WTC11 (cell line): ENCODE measurements at regions not wholly inside any gene's neighbourhood (a gene's known extent, or its start where the extent isn't known, plus 50 kb on each side); places are given as distances from the start of the nearest gene placed in this dataset.

Experiments
- ATAC-seq: fragments of 200-7000 bp; cut with Tn5 transposase; 2 replicates; pipeline ENCODE4 v1.10.0; 2021; ENCODE audit warnings: mild to moderate bottlenecking, moderate library complexity
- CTCF ChIA-PET: fragments of 300-600 bp; sonication (Branson Sonifier 250); formaldehyde crosslinking; loops from one replicate; lab custom pipeline; 2021; ENCODE audit warnings: antibody characterized with exemption; lab: Charles Lee
- POLR2A ChIA-PET: fragments of 350-600 bp; sonication (Branson Sonifier 250); formaldehyde crosslinking; loops from one replicate; lab custom pipeline; 2021; ENCODE audit warnings: antibody characterized with exemption; lab: Charles Lee
- DNase-seq: peaks from one replicate; pipeline ENCODE4 v3.0.0; 2021; ENCODE audit warnings: low spot score
- H3K27ac Mint-ChIP-seq: 2 replicates; pipeline ENCODE4 v1.8.0; 2021; ENCODE audit warnings: mixed read lengths
- H3K27me3 Mint-ChIP-seq: 2 replicates; pipeline ENCODE4 v1.8.0; 2021; ENCODE audit warnings: low read depth, mild to moderate bottlenecking, moderate library complexity, mixed read lengths
- H3K36me3 Mint-ChIP-seq: 2 replicates; pipeline ENCODE4 v1.8.0; 2021; ENCODE audit warnings: mixed read lengths
- H3K4me1 Mint-ChIP-seq: 2 replicates; pipeline ENCODE4 v1.8.0; 2022; ENCODE audit warnings: mixed read lengths
- H3K4me3 Mint-ChIP-seq: 2 replicates; pipeline ENCODE4 v1.8.0; 2021; ENCODE audit warnings: mild to moderate bottlenecking, moderate library complexity, mixed read lengths
- H3K9me3 Mint-ChIP-seq: 2 replicates; pipeline ENCODE4 v1.8.0; 2021; ENCODE audit warnings: mixed read lengths
- CREB1 ChIP-seq: sonication (generic); formaldehyde crosslinking; IDR thresholded peaks from 2 replicates; pipeline ENCODE4 v1.8.0; 2023; ENCODE audit warnings: mild to moderate bottlenecking, missing genetic modification reagents
- FOXK1 ChIP-seq: sonication (generic); formaldehyde crosslinking; IDR thresholded peaks from 2 replicates; pipeline ENCODE4 v1.8.0; 2022; ENCODE audit warnings: mild to moderate bottlenecking, moderate library complexity, missing genetic modification reagents
- JAZF1 ChIP-seq: fragments of 250-450 bp; sonication (Bioruptor Pico); IDR thresholded peaks from 2 replicates; pipeline ENCODE4 v1.9.0; 2021; ENCODE audit warnings: moderate library complexity, mild to moderate bottlenecking, inconsistent platforms
- NFATC4 ChIP-seq: fragments of 250-450 bp; sonication (Bioruptor Pico); IDR thresholded peaks from 2 replicates; pipeline ENCODE4 v1.9.0; 2021; ENCODE audit warnings: mild to moderate bottlenecking
- NFE2L1 ChIP-seq: sonication (generic); formaldehyde crosslinking; IDR thresholded peaks from 2 replicates; pipeline ENCODE4 v1.8.1; 2023; ENCODE audit warnings: missing genetic modification reagents
- NFYB ChIP-seq: sonication (generic); formaldehyde crosslinking; conservative IDR thresholded peaks from 2 replicates; pipeline ENCODE4 v1.8.0; 2022; ENCODE audit warnings: low read depth, missing genetic modification reagents
- NR2C2 ChIP-seq: sonication (generic); formaldehyde crosslinking; IDR thresholded peaks from 2 replicates; pipeline ENCODE4 v1.8.0; 2022; ENCODE audit warnings: mild to moderate bottlenecking, missing genetic modification reagents
- OVOL2 ChIP-seq: fragments of 250-450 bp; sonication (Bioruptor Pico); IDR thresholded peaks from 2 replicates; pipeline ENCODE4 v1.9.0; 2021; ENCODE audit warnings: mild to moderate bottlenecking, borderline replicate concordance
- PRRX2 ChIP-seq: fragments of 250-450 bp; sonication (Bioruptor Pico); IDR thresholded peaks from 2 replicates; pipeline ENCODE4 v1.8.0; 2021; ENCODE audit warnings: mild to moderate bottlenecking
- SMAD4 ChIP-seq: sonication (generic); formaldehyde crosslinking; IDR thresholded peaks from 2 replicates; pipeline ENCODE4 v1.8.0; 2022; ENCODE audit warnings: mild to moderate bottlenecking, missing genetic modification reagents
- TCF7 ChIP-seq: sonication (generic); formaldehyde crosslinking; IDR thresholded peaks from 2 replicates; pipeline ENCODE4 v1.8.0; 2022; ENCODE audit warnings: mild to moderate bottlenecking, low read depth, missing genetic modification reagents, moderate library complexity
- TEAD4 ChIP-seq: sonication (generic); formaldehyde crosslinking; IDR thresholded peaks from 2 replicates; pipeline ENCODE4 v1.8.0; 2022; ENCODE audit warnings: mild to moderate bottlenecking, missing genetic modification reagents
- ZNF138 ChIP-seq: sonication (generic); formaldehyde crosslinking; conservative IDR thresholded peaks from 2 replicates; pipeline ENCODE4 v1.8.1; 2022; ENCODE audit warnings: mild to moderate bottlenecking, moderate library complexity, missing genetic modification reagents
- ZNF416 ChIP-seq: fragments of 250-450 bp; sonication (Bioruptor Pico); IDR thresholded peaks from 2 replicates; pipeline ENCODE4 v1.9.0; 2021; ENCODE audit warnings: mild to moderate bottlenecking, inconsistent platforms
- TF ChIP-seq, protein P1 (sequence below): sonication (generic); formaldehyde crosslinking; IDR thresholded peaks from 2 replicates; pipeline ENCODE4 v1.8.1; 2023; ENCODE audit warnings: mild to moderate bottlenecking, missing genetic modification reagents, borderline replicate concordance
- TF ChIP-seq, protein P2 (sequence below): sonication (generic); formaldehyde crosslinking; IDR thresholded peaks from 2 replicates; pipeline ENCODE4 v1.8.0; 2023; ENCODE audit warnings: missing genetic modification reagents, mild to moderate bottlenecking, borderline replicate concordance

DNA sequence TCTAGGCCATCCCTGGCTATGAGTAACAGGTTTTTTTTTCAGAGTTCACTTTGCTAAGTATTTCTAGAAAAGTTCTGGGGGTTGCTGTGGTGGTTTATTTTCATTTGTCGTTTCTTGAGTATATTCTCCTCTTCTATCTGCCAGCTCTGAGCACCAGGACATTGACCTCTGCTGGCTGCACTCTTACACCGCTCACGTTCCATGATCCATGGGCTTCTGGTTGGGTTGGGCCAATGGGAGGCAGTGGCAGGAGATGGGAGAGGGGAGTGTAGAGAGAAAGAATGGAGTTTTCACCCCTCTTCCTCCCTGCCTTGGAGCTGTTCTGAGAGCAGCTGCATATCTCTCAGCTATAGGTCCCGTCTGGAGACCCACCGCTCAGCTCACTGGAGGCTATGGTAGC lies 161.0 kb upstream of the ATXN1 start:
- ATAC-seq (peak; percentile 80), DNase-seq (no peak)
- H3K36me3 Mint-ChIP-seq, result no peaks in the 10 kb centered on the region
- H3K9me3 Mint-ChIP-seq, result peaks cover 5% of the 10 kb centered on the region
- TF ChIP-seq TCF7 (CRISPR knock-in tag) (no peak), NFATC4 (CRISPR knock-in tag) (no peak), ZNF416 (CRISPR knock-in tag) (no peak), SMAD4 (CRISPR knock-in tag) (no peak), NFYB (CRISPR knock-in tag) (no peak), CREB1 (no peak), OVOL2 (CRISPR knock-in tag) (no peak), TEAD4 (CRISPR knock-in tag) (no peak), NFE2L1 (CRISPR knock-in tag) (no peak), ZNF138 (CRISPR knock-in tag) (no peak), FOXK1 (CRISPR knock-in tag) (no peak), NR2C2 (no peak)
- TF ChIP-seq, protein P1, sequence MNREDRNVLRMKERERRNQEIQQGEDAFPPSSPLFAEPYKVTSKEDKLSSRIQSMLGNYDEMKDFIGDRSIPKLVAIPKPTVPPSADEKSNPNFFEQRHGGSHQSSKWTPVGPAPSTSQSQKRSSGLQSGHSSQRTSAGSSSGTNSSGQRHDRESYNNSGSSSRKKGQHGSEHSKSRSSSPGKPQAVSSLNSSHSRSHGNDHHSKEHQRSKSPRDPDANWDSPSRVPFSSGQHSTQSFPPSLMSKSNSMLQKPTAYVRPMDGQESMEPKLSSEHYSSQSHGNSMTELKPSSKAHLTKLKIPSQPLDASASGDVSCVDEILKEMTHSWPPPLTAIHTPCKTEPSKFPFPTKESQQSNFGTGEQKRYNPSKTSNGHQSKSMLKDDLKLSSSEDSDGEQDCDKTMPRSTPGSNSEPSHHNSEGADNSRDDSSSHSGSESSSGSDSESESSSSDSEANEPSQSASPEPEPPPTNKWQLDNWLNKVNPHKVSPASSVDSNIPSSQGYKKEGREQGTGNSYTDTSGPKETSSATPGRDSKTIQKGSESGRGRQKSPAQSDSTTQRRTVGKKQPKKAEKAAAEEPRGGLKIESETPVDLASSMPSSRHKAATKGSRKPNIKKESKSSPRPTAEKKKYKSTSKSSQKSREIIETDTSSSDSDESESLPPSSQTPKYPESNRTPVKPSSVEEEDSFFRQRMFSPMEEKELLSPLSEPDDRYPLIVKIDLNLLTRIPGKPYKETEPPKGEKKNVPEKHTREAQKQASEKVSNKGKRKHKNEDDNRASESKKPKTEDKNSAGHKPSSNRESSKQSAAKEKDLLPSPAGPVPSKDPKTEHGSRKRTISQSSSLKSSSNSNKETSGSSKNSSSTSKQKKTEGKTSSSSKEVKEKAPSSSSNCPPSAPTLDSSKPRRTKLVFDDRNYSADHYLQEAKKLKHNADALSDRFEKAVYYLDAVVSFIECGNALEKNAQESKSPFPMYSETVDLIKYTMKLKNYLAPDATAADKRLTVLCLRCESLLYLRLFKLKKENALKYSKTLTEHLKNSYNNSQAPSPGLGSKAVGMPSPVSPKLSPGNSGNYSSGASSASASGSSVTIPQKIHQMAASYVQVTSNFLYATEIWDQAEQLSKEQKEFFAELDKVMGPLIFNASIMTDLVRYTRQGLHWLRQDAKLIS (CRISPR knock-in tag), result no peak
- ChIA-PET POLR2A (no interaction called here), CTCF (interaction anchor here (1.5 kb wide), 1 partner anchor 43 kb away, joined by 5 read pairs; no protein-coding TSS in a partner anchor)
- no peak overlapping the region for H3K27ac Mint-ChIP-seq
- H3K4me1 Mint-ChIP-seq, result peaks cover 11% of the 10 kb centered on the region
- H3K4me3 Mint-ChIP-seq, result no peak overlapping the region
- no peaks in the 10 kb centered on the region for H3K27me3 Mint-ChIP-seq

- no peaks in the 10 kb centered on the region for H3K36me3 Mint-ChIP-seq
- DNase-seq (no peak), ATAC-seq (no peak)
- peaks cover 11% of the 10 kb centered on the region for H3K4me1 Mint-ChIP-seq
- no peak overlapping the region for H3K4me3 Mint-ChIP-seq
- ChIA-PET CTCF (interaction anchor here (1.5 kb wide), 1 partner anchor 43 kb away, joined by 5 read pairs; no protein-coding TSS in a partner anchor), POLR2A (no interaction called here)
- no peak for TF ChIP-seq PRRX2
- TF ChIP-seq OVOL2 (CRISPR knock-in tag), result no peak
- TF ChIP-seq, protein P2, sequence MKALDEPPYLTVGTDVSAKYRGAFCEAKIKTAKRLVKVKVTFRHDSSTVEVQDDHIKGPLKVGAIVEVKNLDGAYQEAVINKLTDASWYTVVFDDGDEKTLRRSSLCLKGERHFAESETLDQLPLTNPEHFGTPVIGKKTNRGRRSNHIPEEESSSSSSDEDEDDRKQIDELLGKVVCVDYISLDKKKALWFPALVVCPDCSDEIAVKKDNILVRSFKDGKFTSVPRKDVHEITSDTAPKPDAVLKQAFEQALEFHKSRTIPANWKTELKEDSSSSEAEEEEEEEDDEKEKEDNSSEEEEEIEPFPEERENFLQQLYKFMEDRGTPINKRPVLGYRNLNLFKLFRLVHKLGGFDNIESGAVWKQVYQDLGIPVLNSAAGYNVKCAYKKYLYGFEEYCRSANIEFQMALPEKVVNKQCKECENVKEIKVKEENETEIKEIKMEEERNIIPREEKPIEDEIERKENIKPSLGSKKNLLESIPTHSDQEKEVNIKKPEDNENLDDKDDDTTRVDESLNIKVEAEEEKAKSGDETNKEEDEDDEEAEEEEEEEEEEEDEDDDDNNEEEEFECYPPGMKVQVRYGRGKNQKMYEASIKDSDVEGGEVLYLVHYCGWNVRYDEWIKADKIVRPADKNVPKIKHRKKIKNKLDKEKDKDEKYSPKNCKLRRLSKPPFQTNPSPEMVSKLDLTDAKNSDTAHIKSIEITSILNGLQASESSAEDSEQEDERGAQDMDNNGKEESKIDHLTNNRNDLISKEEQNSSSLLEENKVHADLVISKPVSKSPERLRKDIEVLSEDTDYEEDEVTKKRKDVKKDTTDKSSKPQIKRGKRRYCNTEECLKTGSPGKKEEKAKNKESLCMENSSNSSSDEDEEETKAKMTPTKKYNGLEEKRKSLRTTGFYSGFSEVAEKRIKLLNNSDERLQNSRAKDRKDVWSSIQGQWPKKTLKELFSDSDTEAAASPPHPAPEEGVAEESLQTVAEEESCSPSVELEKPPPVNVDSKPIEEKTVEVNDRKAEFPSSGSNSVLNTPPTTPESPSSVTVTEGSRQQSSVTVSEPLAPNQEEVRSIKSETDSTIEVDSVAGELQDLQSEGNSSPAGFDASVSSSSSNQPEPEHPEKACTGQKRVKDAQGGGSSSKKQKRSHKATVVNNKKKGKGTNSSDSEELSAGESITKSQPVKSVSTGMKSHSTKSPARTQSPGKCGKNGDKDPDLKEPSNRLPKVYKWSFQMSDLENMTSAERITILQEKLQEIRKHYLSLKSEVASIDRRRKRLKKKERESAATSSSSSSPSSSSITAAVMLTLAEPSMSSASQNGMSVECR (CRISPR knock-in tag), result no peak
- no peak for TF ChIP-seq JAZF1 (CRISPR knock-in tag)
- H3K9me3 Mint-ChIP-seq, result peaks cover 5% of the 10 kb centered on the region
- H3K27me3 Mint-ChIP-seq, result no peaks in the 10 kb centered on the region
- H3K27ac Mint-ChIP-seq, result no peak overlapping the region
These were observed 160.3 kb upstream of the ATXN1 start for GRCh38 chr6:16921399-16922110.
